ENCODE measurements at regions not wholly inside any gene's neighbourhood (a gene's known extent, or its start where the extent isn't known, plus 50 kb on each side); places are given as distances from the start of the nearest gene placed in this dataset.
"Not testable (repeated sequence)": the region's sequence is repeated elsewhere in the genome, so short reads cannot be mapped to it uniquely, and the experiment has no call there.

GRCh38 chr16:76970745-76971099 lies 220.3 kb upstream of the MON1B start:
- no peak for DNase-seq (ENCODE audit: low read depth, low spot score)

- no peak for DNase-seq (ENCODE audit: low read depth, low spot score)
Measured at GRCh38 chr16:76976101-76976500, 214.9 kb upstream of the MON1B start.

GRCh38 chr16:76976756-76977155 lies 214.2 kb upstream of the MON1B start:
- no peak for DNase-seq (ENCODE audit: low read depth, low spot score)

GRCh38 chr16:76984196-76984595 lies 206.8 kb upstream of the MON1B start:
- no peak for DNase-seq (ENCODE audit: low read depth, low spot score)

- peak; percentile 7 for DNase-seq (ENCODE audit: low read depth, low spot score)
Measured at GRCh38 chr16:76985392-76986045, 205.5 kb upstream of the MON1B start.

GRCh38 chr16:76988526-76988925 lies 202.5 kb upstream of the MON1B start:
- DNase-seq (ENCODE audit: low read depth, low spot score): peak; percentile 42

- DNase-seq (ENCODE audit: low read depth, low spot score): no peak
Measured at GRCh38 chr16:77002644-77003043, 188.3 kb upstream of the MON1B start.

GRCh38 chr16:77009453-77009852 lies 181.5 kb upstream of the MON1B start:
- DNase-seq (ENCODE audit: low read depth, low spot score): no peak

GRCh38 chr16:77014441-77014840 lies 176.5 kb upstream of the MON1B start:
- no peak for DNase-seq (ENCODE audit: low read depth, low spot score)

- DNase-seq (ENCODE audit: low read depth, low spot score): no peak
Measured at GRCh38 chr16:77030600-77030999, 160.4 kb upstream of the MON1B start.

GRCh38 chr16:77033516-77033915 lies 157.5 kb upstream of the MON1B start:
- DNase-seq (ENCODE audit: low read depth, low spot score): no peak

- DNase-seq (ENCODE audit: low read depth, low spot score): no peak
Measured at GRCh38 chr16:77035361-77035760, 155.6 kb upstream of the MON1B start.

- no peak for DNase-seq (ENCODE audit: low read depth, low spot score)
Measured at GRCh38 chr16:77037696-77038347, 153.2 kb upstream of the MON1B start.

GRCh38 chr16:77041468-77041867 lies 149.5 kb upstream of the MON1B start:
- no peak for DNase-seq (ENCODE audit: low read depth, low spot score)

- DNase-seq (ENCODE audit: low read depth, low spot score): peak; percentile 15
Measured at GRCh38 chr16:77043076-77043475, 147.9 kb upstream of the MON1B start.

- no peak for DNase-seq (ENCODE audit: low read depth, low spot score)
Measured at GRCh38 chr16:77046206-77046605, 144.8 kb upstream of the MON1B start.

GRCh38 chr16:77048085-77048484 lies 142.9 kb upstream of the MON1B start:
- no peak for DNase-seq (ENCODE audit: low read depth, low spot score)

GRCh38 chr16:77049577-77049976 lies 141.4 kb upstream of the MON1B start:
- no peak for DNase-seq (ENCODE audit: low read depth, low spot score)

GRCh38 chr16:77056597-77056996 lies 134.4 kb upstream of the MON1B start:
- not testable (repeated sequence) for DNase-seq (ENCODE audit: low read depth, low spot score)

GRCh38 chr16:77057161-77057774 lies 133.7 kb upstream of the MON1B start:
- DNase-seq (ENCODE audit: low read depth, low spot score): no peak

- DNase-seq (ENCODE audit: low read depth, low spot score): peak; percentile 52
Measured at GRCh38 chr16:77059446-77059845, 131.5 kb upstream of the MON1B start.

GRCh38 chr16:77060614-77061013 lies 130.4 kb upstream of the MON1B start:
- DNase-seq (ENCODE audit: low read depth, low spot score): no peak

Data from astrocyte of the hippocampus (primary cell).